ENCODE measurements at regions not wholly inside any gene's neighbourhood (a gene's known extent, or its start where the extent isn't known, plus 50 kb on each side); places are given as distances from the start of the nearest gene placed in this dataset.

DNA sequence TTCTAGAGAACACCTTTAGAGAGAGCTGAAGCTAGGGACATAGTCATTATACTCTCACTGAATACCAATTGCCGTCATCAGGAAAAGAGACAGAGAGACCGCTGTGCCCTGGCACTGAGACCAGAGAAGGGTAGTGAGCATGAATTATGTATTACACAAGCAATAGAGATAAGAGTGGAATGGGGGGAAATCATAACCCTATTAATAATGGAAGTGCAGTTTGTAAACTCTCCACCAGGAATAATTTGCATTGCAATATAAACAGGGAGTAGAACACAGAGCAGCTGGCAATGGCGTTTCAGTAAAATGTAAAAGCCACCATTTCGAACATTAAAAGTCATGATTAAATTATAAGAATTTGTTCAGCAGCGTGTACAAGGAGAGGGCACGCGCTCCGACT, 244.5 kb downstream of the MAFB start:
- H3K36me3 ChIP-seq, result no peaks in the 10 kb centered on the region
- TF ChIP-seq, protein P1, sequence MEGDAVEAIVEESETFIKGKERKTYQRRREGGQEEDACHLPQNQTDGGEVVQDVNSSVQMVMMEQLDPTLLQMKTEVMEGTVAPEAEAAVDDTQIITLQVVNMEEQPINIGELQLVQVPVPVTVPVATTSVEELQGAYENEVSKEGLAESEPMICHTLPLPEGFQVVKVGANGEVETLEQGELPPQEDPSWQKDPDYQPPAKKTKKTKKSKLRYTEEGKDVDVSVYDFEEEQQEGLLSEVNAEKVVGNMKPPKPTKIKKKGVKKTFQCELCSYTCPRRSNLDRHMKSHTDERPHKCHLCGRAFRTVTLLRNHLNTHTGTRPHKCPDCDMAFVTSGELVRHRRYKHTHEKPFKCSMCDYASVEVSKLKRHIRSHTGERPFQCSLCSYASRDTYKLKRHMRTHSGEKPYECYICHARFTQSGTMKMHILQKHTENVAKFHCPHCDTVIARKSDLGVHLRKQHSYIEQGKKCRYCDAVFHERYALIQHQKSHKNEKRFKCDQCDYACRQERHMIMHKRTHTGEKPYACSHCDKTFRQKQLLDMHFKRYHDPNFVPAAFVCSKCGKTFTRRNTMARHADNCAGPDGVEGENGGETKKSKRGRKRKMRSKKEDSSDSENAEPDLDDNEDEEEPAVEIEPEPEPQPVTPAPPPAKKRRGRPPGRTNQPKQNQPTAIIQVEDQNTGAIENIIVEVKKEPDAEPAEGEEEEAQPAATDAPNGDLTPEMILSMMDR (IDR thresholded peaks at IDR 0.05), result no peak
- ATAC-seq, result no peak
- intact Hi-C loops (cut with DNase I), result no loop called here
- no peak overlapping the region for H3K4me3 ChIP-seq
- H3K4me1 ChIP-seq, result peaks cover 0 to 22% (median 0%) of the 10 kb centered on the region in 9 donors
- WGBS, 2 donors, result 92 to 94% methylated on average over 8 of the region's 8 CpGs
- H3K27me3 ChIP-seq, result peaks cover 0 to 31% (median 4%) of the 10 kb centered on the region in 7 donors
- H3K27ac ChIP-seq, result no peak overlapping the region
- H3K9me3 ChIP-seq, result no peaks in the 10 kb centered on the region
- no peak for DNase-seq

DNA sequence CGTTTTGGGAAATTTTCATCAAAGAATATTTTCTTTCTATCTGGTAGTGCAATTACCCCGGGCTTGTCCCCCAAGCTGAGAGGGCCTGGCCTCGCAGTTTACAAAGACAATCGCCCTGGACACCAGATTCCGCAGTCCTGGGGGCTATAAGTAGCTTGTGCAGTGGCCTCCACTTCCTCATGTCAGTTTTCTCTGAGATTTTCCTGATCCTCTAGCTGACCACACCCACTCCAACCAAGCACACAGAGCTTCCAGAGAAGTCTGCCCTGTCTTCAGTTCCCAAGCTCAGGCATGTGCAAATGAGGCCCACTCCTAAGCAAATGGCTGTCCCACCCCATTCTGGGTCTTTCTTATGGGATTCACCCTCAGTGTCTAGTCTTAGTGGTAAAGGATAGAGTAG, 245.3 kb downstream of the MAFB start:
- TF ChIP-seq, protein P1 (IDR thresholded peaks at IDR 0.05), result no peak
- Histone ChIP-seq H3K9me3 (no peaks in the 10 kb centered on the region), H3K27me3 (peaks cover 0 to 28% (median 4%) of the 10 kb centered on the region in 7 donors), H3K4me1 (peaks cover 0 to 22% (median 0%) of the 10 kb centered on the region in 9 donors), H3K36me3 (no peaks in the 10 kb centered on the region), H3K4me3 (no peak overlapping the region), H3K27ac (no peak overlapping the region)
- ATAC-seq, result peak in 2 of 8 donors; percentile 17 to 25
- intact Hi-C loops (cut with DNase I), result no loop called here
- no peak for DNase-seq
- WGBS, 2 donors, result 38 to 40% methylated on average over 5 of the region's 5 CpGs

DNA sequence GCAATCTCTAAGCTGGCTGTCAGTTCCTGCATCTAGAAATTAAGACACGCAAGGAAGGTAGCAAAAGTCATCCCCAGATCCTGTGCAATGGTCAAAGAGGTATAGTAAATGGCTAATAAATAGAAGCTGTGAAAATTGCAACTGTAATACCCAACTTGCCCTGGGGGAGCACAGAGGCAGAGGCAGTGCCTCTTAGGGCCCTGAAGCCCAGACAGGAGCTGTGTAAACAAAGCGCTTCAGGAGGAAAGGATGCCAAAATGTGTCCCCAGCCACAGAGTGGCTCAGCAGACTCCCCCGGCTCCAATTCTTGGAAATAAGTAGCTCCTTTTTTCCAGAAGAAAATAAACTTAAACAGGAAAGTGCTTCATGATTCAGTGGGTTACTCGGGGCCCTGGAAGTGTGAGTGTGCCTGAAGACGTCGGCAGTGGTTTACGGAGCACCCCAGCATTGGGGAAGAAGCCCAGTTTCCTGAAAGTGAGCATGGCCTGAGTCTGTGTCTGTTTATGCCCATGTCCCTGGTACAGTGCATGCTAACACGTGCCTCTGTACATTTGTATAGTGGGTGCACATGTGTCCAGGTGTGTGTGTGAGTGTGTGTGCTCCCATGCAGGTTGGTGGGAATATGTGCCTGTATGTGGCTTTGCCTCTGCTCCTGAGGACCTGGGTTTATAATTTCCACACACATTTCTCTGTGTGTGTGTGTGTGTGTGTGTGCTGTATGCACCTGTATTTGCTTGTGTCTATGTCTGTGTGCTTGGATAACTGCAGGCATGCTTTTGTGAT, 246.7 kb downstream of the MAFB start:
- DNase-seq, result no peak
- ATAC-seq, result peak in 3 of 8 donors; percentile 27 to 52 (median 42)
- TF ChIP-seq, protein P1 (IDR thresholded peaks at IDR 0.05), result peak in 1 of 9 donors; percentile 30
- no peaks in the 10 kb centered on the region for H3K36me3 ChIP-seq
- intact Hi-C loops (cut with DNase I), result no loop called here
- H3K9me3 ChIP-seq, result no peaks in the 10 kb centered on the region
- H3K27me3 ChIP-seq, result peaks cover 0 to 20% (median 4%) of the 10 kb centered on the region in 7 donors
- no peak overlapping the region for H3K4me3 ChIP-seq
- peaks cover 0 to 26% (median 0%) of the 10 kb centered on the region in 9 donors for H3K4me1 ChIP-seq
- 51 to 55% methylated on average over 8 of the region's 8 CpGs for WGBS, 2 donors
- H3K27ac ChIP-seq, result no peak overlapping the region

DNA sequence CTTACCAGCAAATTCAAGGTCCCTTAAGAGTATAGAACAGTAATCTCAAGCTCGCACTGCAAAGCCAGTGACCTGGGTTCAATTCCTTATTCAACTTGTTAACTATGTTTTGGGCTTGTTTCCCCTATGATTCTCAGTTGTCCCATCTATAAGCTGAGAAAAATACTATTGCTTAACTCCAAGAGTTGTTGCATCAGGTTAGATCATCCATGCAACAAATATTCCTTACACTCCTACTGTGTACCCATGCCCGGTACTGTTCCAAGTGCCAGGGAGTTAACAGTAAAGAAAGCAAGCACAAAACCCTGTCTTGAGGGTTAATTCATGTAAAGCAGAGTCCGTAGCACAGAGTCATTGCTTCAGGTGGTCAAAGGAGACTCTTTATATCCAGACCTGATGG, 247.3 kb downstream of the MAFB start:
- intact Hi-C loops (cut with DNase I), result no loop called here

More for the DNA sequence above, 247.3 kb downstream of the MAFB start:
- ATAC-seq (no peak), DNase-seq (no peak)
- H3K9me3 ChIP-seq, result no peaks in the 10 kb centered on the region
- H3K27ac ChIP-seq, result no peak overlapping the region
- TF ChIP-seq, protein P1 (IDR thresholded peaks at IDR 0.05), result no peak
- 91 to 93% methylated on average over 3 of the region's 3 CpGs for WGBS, 2 donors
- peaks cover 0 to 20% (median 4%) of the 10 kb centered on the region in 7 donors for H3K27me3 ChIP-seq
- H3K36me3 ChIP-seq, result no peaks in the 10 kb centered on the region
- peaks cover 0 to 30% (median 0%) of the 10 kb centered on the region in 9 donors for H3K4me1 ChIP-seq
- H3K4me3 ChIP-seq, result no peak overlapping the region
